Trophoblast cell (in vitro differentiated cells and primary cell): ENCODE measurements at regions not wholly inside any gene's neighbourhood (a gene's known extent, or its start where the extent isn't known, plus 50 kb on each side); places are given as distances from the start of the nearest gene placed in this dataset.

Experiments used
- DNase-seq, 2 donors: peaks; one replicate each; pipeline ENCODE4 v3.0.0-alpha.2; 2016
- H2AFZ ChIP-seq: 2 replicates; pipeline ENCODE4 v1.6.1; 2013; ENCODE audit warnings: low read length, moderate library complexity, mild to moderate bottlenecking; ENCODE audit not compliant: insufficient read depth, poor library complexity
- H2AK5ac ChIP-seq: 2 replicates; pipeline ENCODE4 v1.6.1; 2013; ENCODE audit warnings: mild to moderate bottlenecking, low read length
- H2BK120ac ChIP-seq: 2 replicates; pipeline ENCODE4 v1.6.1; 2013; ENCODE audit warnings: low read length, mild to moderate bottlenecking, moderate library complexity; ENCODE audit not compliant: insufficient read depth, poor library complexity
- H2BK12ac ChIP-seq: 2 replicates; pipeline ENCODE4 v1.6.1; 2013; ENCODE audit warnings: mild to moderate bottlenecking, low read length, moderate library complexity
- H2BK5ac ChIP-seq: 2 replicates; pipeline ENCODE4 v1.6.1; 2013; ENCODE audit warnings: low read length, low read depth, moderate library complexity, mild to moderate bottlenecking; ENCODE audit not compliant: poor library complexity
- H3K14ac ChIP-seq: 2 replicates; pipeline ENCODE4 v1.6.1; 2013; ENCODE audit warnings: mild to moderate bottlenecking, low read length
- H3K18ac ChIP-seq: 2 replicates; pipeline ENCODE4 v1.6.1; 2013; ENCODE audit warnings: mild to moderate bottlenecking, low read length
- H3K23ac ChIP-seq: 2 replicates; pipeline ENCODE4 v1.6.1; 2013; ENCODE audit warnings: low read length
- H3K27ac ChIP-seq: 2 replicates; pipeline ENCODE4 v1.5.1; 2013; ENCODE audit warnings: low read depth, mild to moderate bottlenecking, inconsistent platforms, low read length, moderate library complexity
- H3K27me3 ChIP-seq: 2 replicates; pipeline ENCODE4 v1.6.1; 2013; ENCODE audit warnings: inconsistent platforms, mild to moderate bottlenecking, low read length, moderate library complexity; ENCODE audit not compliant: insufficient read depth
- H3K36me3 ChIP-seq, 2 experiments: 1 replicate in 1 of 2; 2 replicates in 1 of 2; pipeline ENCODE4 v1.6.1; 2013; ENCODE audit warnings: low read length in 2 of 2, mild to moderate bottlenecking in 2 of 2, moderate library complexity in 1 of 2; ENCODE audit not compliant: insufficient read depth in 2 of 2, control insufficient read depth in 1 of 2
- H3K4ac ChIP-seq: 2 replicates; pipeline ENCODE4 v1.6.1; 2013; ENCODE audit warnings: low read depth, mild to moderate bottlenecking, low read length, moderate library complexity
- H3K4me1 ChIP-seq, 2 experiments: 1 replicate in 1 of 2; 2 replicates in 1 of 2; pipeline ENCODE4 v1.6.1; 2013; ENCODE audit warnings: low read length in 2 of 2, mild to moderate bottlenecking in 2 of 2, moderate library complexity in 1 of 2; ENCODE audit not compliant: insufficient read depth in 2 of 2, control insufficient read depth in 1 of 2
- H3K4me2 ChIP-seq: 2 replicates; pipeline ENCODE4 v1.6.1; 2013; ENCODE audit warnings: inconsistent platforms, mild to moderate bottlenecking, low read length, moderate library complexity
- H3K4me3 ChIP-seq: 2 replicates; pipeline ENCODE4 v1.5.1; 2013; ENCODE audit warnings: mild to moderate bottlenecking, low read depth, low read length, inconsistent platforms
- H3K79me1 ChIP-seq: one replicate; pipeline ENCODE4 v1.6.1; 2013; ENCODE audit warnings: low read length
- H3K79me2 ChIP-seq: 2 replicates; pipeline ENCODE4 v1.6.1; 2013; ENCODE audit warnings: low read length, mild to moderate bottlenecking; ENCODE audit not compliant: control insufficient read depth, insufficient read depth, poor library complexity
- H3K9ac ChIP-seq: 2 replicates; pipeline ENCODE4 v1.6.1; 2013; ENCODE audit warnings: mild to moderate bottlenecking, low read length
- H3K9me3 ChIP-seq: 2 replicates; pipeline ENCODE4 v1.6.1; 2013; ENCODE audit warnings: low read depth, mild to moderate bottlenecking, control low read depth, inconsistent platforms, low read length; ENCODE audit not compliant: insufficient read depth
- H4K12ac ChIP-seq: 2 replicates; pipeline ENCODE4 v1.6.1; 2013; ENCODE audit warnings: low read depth, mild to moderate bottlenecking, low read length, moderate library complexity
- H4K8ac ChIP-seq: 2 replicates; pipeline ENCODE4 v1.6.1; 2013; ENCODE audit warnings: low read depth, mild to moderate bottlenecking, low read length, moderate library complexity
- H4K91ac ChIP-seq: one replicate; pipeline ENCODE4 v1.6.1; 2013; ENCODE audit warnings: low read depth, mild to moderate bottlenecking, low read length, moderate library complexity
- WGBS: extraction: QIAGEN DNeasy Blood & Tissue Kit; methylation state at CpG from one replicate; pipeline ENCODE4 v1.1.7; 2013; ENCODE audit warnings: missing lambda C conversion rate; ENCODE audit not compliant: insufficient read length, insufficient coverage; ENCODE audit errors: extremely low coverage; 5-methylcytosine and 5-hydroxymethylcytosine counted together

- no peak overlapping the region for H3K14ac ChIP-seq
- no peaks in the 10 kb centered on the region for H3K36me3 ChIP-seq
- H3K18ac ChIP-seq: no peak overlapping the region
- H4K8ac ChIP-seq: no peak overlapping the region
- no peak overlapping the region for H2AK5ac ChIP-seq
- no CpG with 5 or more reads among the region's 1 CpG for whole genome bisulfite sequencing
- peaks cover 1% of the 10 kb centered on the region for H3K9me3 ChIP-seq
- no peaks in the 10 kb centered on the region for H3K79me2 ChIP-seq
- H3K27ac ChIP-seq: no peak overlapping the region
- no peak overlapping the region for H3K4me2 ChIP-seq
- H3K4ac ChIP-seq: no peak overlapping the region
- no peak overlapping the region for H2AFZ ChIP-seq
- no peak overlapping the region for H2BK5ac ChIP-seq
- H3K27me3 ChIP-seq: no peaks in the 10 kb centered on the region
- H3K4me3 ChIP-seq: no peak overlapping the region
- H4K12ac ChIP-seq: no peak overlapping the region
- H3K9ac ChIP-seq: no peak overlapping the region
- no peak overlapping the region for H3K23ac ChIP-seq
- H3K4me1 ChIP-seq: no peaks in the 10 kb centered on the region
- DNase-seq: no peak
- H2BK12ac ChIP-seq: no peak overlapping the region
- no peak overlapping the region for H2BK120ac ChIP-seq
- no peak overlapping the region for H4K91ac ChIP-seq
- no peaks in the 10 kb centered on the region for H3K79me1 ChIP-seq
These were observed 356.4 kb upstream of the B3GAT1 start for GRCh38 chr11:134768463-134768862.

- no peak overlapping the region for H4K8ac ChIP-seq
- no peaks in the 10 kb centered on the region for H3K27me3 ChIP-seq
- H3K23ac ChIP-seq: no peak overlapping the region
- H3K4ac ChIP-seq: no peak overlapping the region
- peaks cover 1% of the 10 kb centered on the region for H3K9me3 ChIP-seq
- no peaks in the 10 kb centered on the region for H3K36me3 ChIP-seq
- no peak overlapping the region for H3K4me2 ChIP-seq
- H3K79me1 ChIP-seq: no peaks in the 10 kb centered on the region
- no peak overlapping the region for H3K14ac ChIP-seq
- no peak overlapping the region for H4K12ac ChIP-seq
- H3K27ac ChIP-seq: no peak overlapping the region
- no peak overlapping the region for H2AK5ac ChIP-seq
- H2AFZ ChIP-seq: no peak overlapping the region
- no CpG with 5 or more reads among the region's 2 CpGs for WGBS
- no peaks in the 10 kb centered on the region for H3K4me1 ChIP-seq
- H3K9ac ChIP-seq: no peak overlapping the region
- no peak overlapping the region for H3K18ac ChIP-seq
- no peak for DNase-seq
- H2BK12ac ChIP-seq: no peak overlapping the region
- no peak overlapping the region for H3K4me3 ChIP-seq
- no peak overlapping the region for H4K91ac ChIP-seq
- no peaks in the 10 kb centered on the region for H3K79me2 ChIP-seq
- no peak overlapping the region for H2BK5ac ChIP-seq
- H2BK120ac ChIP-seq: no peak overlapping the region
These were observed 353.5 kb upstream of the B3GAT1 start for GRCh38 chr11:134765565-134765964.

- Histone ChIP-seq H2AFZ (no peak overlapping the region), H2AK5ac (no peak overlapping the region), H3K79me2 (no peaks in the 10 kb centered on the region), H3K79me1 (no peaks in the 10 kb centered on the region), H3K4me2 (no peak overlapping the region), H3K9ac (no peak overlapping the region), H2BK120ac (no peak overlapping the region), H3K23ac (no peak overlapping the region), H3K27me3 (no peaks in the 10 kb centered on the region), H3K4me3 (no peak overlapping the region), H3K36me3 (no peaks in the 10 kb centered on the region), H2BK5ac (no peak overlapping the region), H3K18ac (no peak overlapping the region), H3K9me3 (peaks cover 1% of the 10 kb centered on the region), H3K14ac (no peak overlapping the region), H4K91ac (no peak overlapping the region), H4K8ac (no peak overlapping the region), H2BK12ac (no peak overlapping the region), H3K4me1 (no peaks in the 10 kb centered on the region), H3K27ac (no peak overlapping the region), H3K4ac (no peak overlapping the region), H4K12ac (no peak overlapping the region)
- no CpG with 5 or more reads among the region's 4 CpGs for WGBS
- no peak for DNase-seq
These were observed 352.9 kb upstream of the B3GAT1 start for GRCh38 chr11:134764966-134765365.

- H3K14ac ChIP-seq: no peak overlapping the region
- no peak overlapping the region for H3K27ac ChIP-seq
- no peak overlapping the region for H2BK120ac ChIP-seq
- H3K36me3 ChIP-seq: no peaks in the 10 kb centered on the region
- H2AFZ ChIP-seq: no peak overlapping the region
- no peak overlapping the region for H3K4me2 ChIP-seq
- H3K4ac ChIP-seq: no peak overlapping the region
- H3K23ac ChIP-seq: no peak overlapping the region
- no peak overlapping the region for H3K18ac ChIP-seq
- H3K9ac ChIP-seq: no peak overlapping the region
- no peak overlapping the region for H2BK12ac ChIP-seq
- peaks cover 3% of the 10 kb centered on the region for H3K9me3 ChIP-seq
- H3K27me3 ChIP-seq: no peaks in the 10 kb centered on the region
- H4K91ac ChIP-seq: no peak overlapping the region
- H2AK5ac ChIP-seq: no peak overlapping the region
- H3K4me1 ChIP-seq: no peaks in the 10 kb centered on the region
- DNase-seq: no peak
- H3K4me3 ChIP-seq: no peak overlapping the region
- no peaks in the 10 kb centered on the region for H3K79me1 ChIP-seq
- no peak overlapping the region for H2BK5ac ChIP-seq
- H4K8ac ChIP-seq: no peak overlapping the region
- H4K12ac ChIP-seq: no peak overlapping the region
- H3K79me2 ChIP-seq: no peaks in the 10 kb centered on the region
- no CpG with 5 or more reads among the region's 8 CpGs for WGBS
These were observed 352.3 kb upstream of the B3GAT1 start for GRCh38 chr11:134764367-134764766.
